ENCODE measurements at regions not wholly inside any gene's neighbourhood (a gene's known extent, or its start where the extent isn't known, plus 50 kb on each side); places are given as distances from the start of the nearest gene placed in this dataset.

GRCh38 chr15:91765660-91766059, 87.8 kb upstream of the SLCO3A1 start:
- Histone ChIP-seq H3K4me1 (peaks cover 4% of the 10 kb centered on the region), H3K36me3 (no peaks in the 10 kb centered on the region), H3K27me3 (no peaks in the 10 kb centered on the region), H3K4me3 (ENCODE audit: low read depth, low read length) (no peak overlapping the region), H3K9me3 (no peaks in the 10 kb centered on the region)
- no peak for TF ChIP-seq CTCF (IDR thresholded peaks at IDR 0.05; ENCODE audit: low read depth, low read length)
- no peak for DNase-seq

- no peaks in the 10 kb centered on the region for H3K36me3 ChIP-seq
- no peak for TF ChIP-seq CTCF (IDR thresholded peaks at IDR 0.05; ENCODE audit: low read depth, low read length)
- peaks cover 13% of the 10 kb centered on the region; the same call in 1 of the 2 replicates for H3K27me3 ChIP-seq
Observed at GRCh38 chr15:91769476-91769875, 84.0 kb upstream of the SLCO3A1 start.

GRCh38 chr15:91769894-91770293, 83.6 kb upstream of the SLCO3A1 start:
- Histone ChIP-seq H3K9me3 (no peaks in the 10 kb centered on the region), H3K4me3 (ENCODE audit: low read depth, low read length) (no peak overlapping the region), H3K27me3 (peaks cover 13% of the 10 kb centered on the region; the same call in 1 of the 2 replicates), H3K4me1 (peaks cover 4% of the 10 kb centered on the region), H3K36me3 (no peaks in the 10 kb centered on the region)
- no peak for TF ChIP-seq CTCF (IDR thresholded peaks at IDR 0.05; ENCODE audit: low read depth, low read length)
- DNase-seq = no peak

More at GRCh38 chr15:91769476-91769875, 84.0 kb upstream of the SLCO3A1 start:
- DNase-seq = no peak
- Histone ChIP-seq H3K9me3 (no peaks in the 10 kb centered on the region), H3K4me1 (peaks cover 4% of the 10 kb centered on the region), H3K4me3 (ENCODE audit: low read depth, low read length) (no peak overlapping the region)

- no peak for TF ChIP-seq CTCF (IDR thresholded peaks at IDR 0.05; ENCODE audit: low read depth, low read length)
- H3K4me1 ChIP-seq = no peaks in the 10 kb centered on the region
- no peak overlapping the region for H3K4me3 ChIP-seq (ENCODE audit: low read depth, low read length)
- H3K27me3 ChIP-seq = peaks cover 13% of the 10 kb centered on the region; the same call in 1 of the 2 replicates
- H3K9me3 ChIP-seq = no peaks in the 10 kb centered on the region
- DNase-seq = no peak
- H3K36me3 ChIP-seq = no peaks in the 10 kb centered on the region
Observed at GRCh38 chr15:91776104-91776503, 77.4 kb upstream of the SLCO3A1 start.

GRCh38 chr15:91779960-91780359, 73.5 kb upstream of the SLCO3A1 start:
- no peak for DNase-seq
- H3K4me3 ChIP-seq (ENCODE audit: low read depth, low read length) = no peak overlapping the region
- no peaks in the 10 kb centered on the region for H3K36me3 ChIP-seq
- no peak for TF ChIP-seq CTCF (IDR thresholded peaks at IDR 0.05; ENCODE audit: low read depth, low read length)
- H3K27me3 ChIP-seq = no peaks in the 10 kb centered on the region; the same call in 1 of the 2 replicates
- no peaks in the 10 kb centered on the region; the same call in 1 of the 2 replicates for H3K9me3 ChIP-seq
- no peaks in the 10 kb centered on the region for H3K4me1 ChIP-seq

GRCh38 chr15:91780387-91780786, 73.1 kb upstream of the SLCO3A1 start:
- Histone ChIP-seq H3K9me3 (no peaks in the 10 kb centered on the region; the same call in 1 of the 2 replicates), H3K36me3 (no peaks in the 10 kb centered on the region)

More at GRCh38 chr15:91780387-91780786, 73.1 kb upstream of the SLCO3A1 start:
- no peak overlapping the region for H3K4me3 ChIP-seq (ENCODE audit: low read depth, low read length)
- no peak for TF ChIP-seq CTCF (IDR thresholded peaks at IDR 0.05; ENCODE audit: low read depth, low read length)
- H3K4me1 ChIP-seq = no peaks in the 10 kb centered on the region
- no peaks in the 10 kb centered on the region; the same call in 1 of the 2 replicates for H3K27me3 ChIP-seq
- DNase-seq = no peak
